CD4-positive, alpha-beta T cell treated with Interleukin-12 subunit alpha and Interleukin-12 subunit beta, for 1 hour (primary cell): ENCODE measurements at regions not wholly inside any gene's neighbourhood (a gene's known extent, or its start where the extent isn't known, plus 50 kb on each side); places are given as distances from the start of the nearest gene placed in this dataset.

Source experiments
- DNase-seq: peaks from one replicate; pipeline ENCODE4 v3.0.0-alpha.2; 2020

DNA sequence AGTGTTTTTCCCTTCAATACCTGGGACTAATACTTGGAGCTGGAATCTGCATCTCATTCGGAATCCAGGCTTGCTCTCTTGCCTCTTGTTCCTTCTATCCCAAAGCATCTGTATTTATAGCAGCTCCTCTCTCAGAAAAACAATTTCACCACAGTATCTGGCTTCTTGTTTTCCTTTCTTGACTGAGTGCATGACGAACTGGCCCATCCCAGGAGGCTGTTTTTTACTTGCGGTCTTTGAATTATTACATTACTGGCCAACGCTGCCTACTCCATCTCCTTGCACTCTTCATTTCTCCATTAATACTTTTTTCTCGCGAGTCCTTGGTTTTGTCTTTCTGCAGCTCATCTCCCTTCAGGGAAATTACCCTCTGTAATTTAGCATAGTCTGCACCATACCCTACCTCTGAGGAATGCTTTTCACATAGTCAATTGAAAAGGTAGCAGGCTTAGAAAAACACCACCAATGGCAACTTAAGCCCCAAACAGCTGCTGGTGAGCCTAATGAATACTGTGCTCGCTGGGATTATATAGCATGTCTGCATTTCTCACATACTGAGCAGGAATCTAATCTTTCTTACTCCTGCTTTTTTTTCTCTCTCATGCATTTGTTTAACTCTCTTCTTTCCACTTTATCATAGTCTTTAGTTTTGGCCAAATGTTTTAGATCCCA, 277.4 kb upstream of the SESN3 start:
- no peak for DNase-seq

DNA sequence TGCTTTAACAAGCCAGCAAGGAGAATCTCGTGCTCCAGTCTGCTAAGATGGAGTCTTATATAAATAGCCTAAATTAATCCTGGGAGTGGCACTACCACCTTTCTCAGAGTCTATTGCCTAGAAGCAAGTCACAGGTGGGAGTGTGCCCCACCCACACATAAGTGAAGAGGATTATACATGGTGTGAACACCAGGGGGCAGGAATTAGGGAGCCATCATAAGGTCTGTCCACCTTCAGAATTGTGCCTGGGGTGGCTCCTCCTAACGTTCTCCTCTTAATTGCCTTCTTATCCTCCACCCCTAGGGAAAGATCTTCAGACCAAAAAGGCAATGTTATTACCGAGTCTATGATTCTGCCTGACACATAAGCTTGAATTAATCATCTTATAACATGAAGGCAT, 276.8 kb upstream of the SESN3 start:
- peak; percentile 8 for DNase-seq

DNA sequence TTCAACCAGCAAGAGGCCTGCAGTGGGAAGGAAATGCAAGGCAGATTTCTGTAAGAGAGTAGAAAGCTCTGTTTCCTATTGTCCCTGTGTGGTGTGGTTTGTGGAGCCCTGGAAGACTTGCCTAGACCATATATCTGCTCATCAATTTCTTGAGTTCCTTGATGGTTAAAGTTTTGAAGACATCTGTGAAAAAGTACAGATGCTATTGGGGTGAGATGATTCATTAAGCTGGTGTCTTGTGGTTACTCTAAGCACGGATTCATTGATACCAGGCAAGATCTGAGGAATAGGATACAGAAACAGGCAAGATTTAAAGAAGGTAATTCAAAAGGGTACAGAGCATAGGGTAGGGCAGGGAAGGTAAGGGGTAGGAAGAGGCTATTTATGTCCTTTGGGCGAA, 275.8 kb upstream of the SESN3 start:
- DNase-seq: no peak

DNA sequence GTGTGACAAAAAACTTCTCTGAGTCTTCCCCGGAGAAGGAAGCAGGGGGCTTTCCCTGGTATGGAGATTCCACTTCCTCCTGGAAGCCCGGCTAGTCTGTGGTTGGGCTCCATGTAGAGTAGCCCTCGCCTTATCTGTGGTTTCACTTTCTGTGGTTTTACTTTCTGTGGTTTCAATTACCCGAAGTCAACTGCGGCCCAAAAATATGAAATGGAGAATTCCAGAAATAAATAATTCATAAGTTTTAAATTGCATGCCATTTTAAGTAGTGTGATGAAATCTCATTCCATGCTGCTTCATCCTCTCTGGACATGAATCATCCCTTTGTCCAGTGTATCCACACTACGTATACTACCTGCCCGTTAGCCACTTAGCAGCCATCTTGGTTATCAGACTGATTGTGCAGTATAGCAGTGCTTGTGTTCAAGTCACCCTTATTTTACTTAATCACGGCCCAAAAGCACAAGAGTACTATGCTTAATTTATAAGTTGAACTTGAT, 275.0 kb upstream of the SESN3 start:
- peak; percentile 2 for DNase-seq

DNA sequence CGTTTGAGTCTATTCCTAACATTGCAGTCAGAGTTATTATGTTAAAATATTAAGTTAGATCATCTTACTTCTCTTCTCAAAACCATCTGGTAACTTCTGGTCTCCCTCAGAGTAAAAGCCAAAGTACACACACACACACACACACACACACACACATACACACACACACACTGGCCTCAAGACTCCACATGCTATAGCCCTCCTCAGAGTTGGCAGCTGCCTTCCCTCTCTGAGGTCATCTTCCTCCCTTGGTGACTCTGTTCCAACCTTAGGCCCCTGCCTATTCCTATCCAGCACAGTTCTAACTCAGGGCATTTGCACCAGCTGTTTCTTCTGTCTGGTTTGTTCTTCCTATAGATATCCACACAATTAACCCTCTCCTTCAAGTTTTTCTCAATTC, 272.0 kb upstream of the SESN3 start:
- DNase-seq: no peak

DNA sequence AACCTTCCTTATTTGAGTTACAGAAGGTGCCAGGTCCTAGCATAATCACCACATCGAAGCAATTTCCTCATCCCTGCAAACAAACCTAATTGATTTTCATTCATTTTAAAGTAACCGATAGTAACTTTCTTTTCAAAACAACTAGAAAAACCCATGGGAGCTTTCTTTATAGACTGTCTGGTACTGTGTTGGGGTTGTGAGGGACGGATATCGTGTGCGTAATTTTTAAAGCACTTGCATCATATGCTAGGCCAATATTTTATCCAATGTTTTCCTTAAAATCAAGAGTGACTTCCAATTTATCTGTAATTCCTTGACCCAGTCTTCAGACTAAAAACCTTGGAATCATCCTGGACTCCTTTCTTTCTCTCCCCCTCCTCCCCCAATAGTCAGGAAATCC, 271.5 kb upstream of the SESN3 start:
- DNase-seq: no peak

DNA sequence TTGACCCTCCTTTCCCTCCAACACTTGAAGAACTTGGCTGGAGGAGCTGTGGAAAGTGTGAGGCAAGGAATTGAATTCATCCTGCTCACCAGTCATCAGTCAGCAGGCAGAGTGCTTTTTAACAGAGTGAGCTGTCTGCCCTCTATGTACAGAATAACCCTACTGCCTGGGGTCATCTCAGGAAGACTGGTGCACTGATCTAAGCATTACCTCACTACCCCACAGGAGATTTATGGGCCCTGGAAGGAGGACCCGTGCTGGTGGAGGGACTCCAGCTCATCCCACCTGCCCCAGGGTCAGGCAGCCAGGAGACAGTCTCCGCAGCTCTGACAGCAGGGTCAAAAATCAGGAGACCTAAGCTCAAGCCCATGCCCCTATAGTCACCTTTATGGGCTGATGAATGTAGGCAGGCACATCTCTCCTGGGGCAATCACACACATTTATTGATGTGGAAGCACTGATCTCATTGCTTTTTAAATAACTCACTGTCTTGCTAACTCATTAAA, 270.8 kb upstream of the SESN3 start:
- DNase-seq: no peak

DNA sequence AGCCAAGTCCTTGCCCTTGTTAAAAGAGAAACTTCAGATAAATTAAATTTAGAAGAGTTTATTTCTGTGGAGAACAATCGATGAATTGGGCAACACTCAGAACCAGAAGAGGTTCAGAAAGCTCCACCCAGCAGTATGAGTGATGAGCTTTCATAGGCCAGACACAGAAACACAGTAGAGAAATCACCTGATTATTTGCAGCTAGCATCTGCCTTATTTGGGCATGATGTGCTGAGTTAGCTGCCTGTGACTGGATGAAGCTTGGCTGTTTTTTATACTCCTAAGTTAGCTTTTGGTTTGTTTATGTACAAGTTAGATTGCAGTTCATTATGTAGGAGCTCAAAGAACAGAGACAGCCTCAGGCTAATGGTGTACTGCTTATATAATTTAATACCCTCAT, 269.5 kb upstream of the SESN3 start:
- no peak for DNase-seq

DNA sequence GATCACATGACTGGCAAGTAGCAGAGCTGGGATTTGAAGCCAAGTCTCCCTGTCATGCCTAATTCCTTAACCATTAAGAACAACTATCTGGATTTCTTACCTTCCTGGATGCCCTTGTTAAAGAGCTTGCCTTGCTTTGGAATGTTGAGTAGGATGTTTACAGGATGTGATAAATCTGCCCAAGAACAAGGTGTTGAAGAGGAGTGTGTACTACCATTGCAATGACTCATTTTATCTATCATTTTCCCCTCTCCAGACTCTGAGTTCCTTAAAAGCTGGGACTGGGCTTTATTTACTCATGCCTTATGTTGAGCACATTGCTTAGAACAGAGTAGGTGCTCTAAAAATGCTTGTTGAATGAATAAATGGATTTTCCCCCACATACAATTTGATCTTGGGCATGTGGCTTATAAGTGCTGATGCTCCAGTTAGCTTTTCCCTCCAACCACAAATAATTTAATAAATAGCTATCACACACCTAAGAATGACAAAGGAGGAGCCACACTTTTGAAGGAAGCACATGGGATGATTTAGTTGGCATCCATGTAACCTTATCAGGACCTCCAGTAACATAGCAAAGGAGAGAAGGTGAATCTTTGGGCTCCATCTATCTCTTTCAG, 268.6 kb upstream of the SESN3 start:
- DNase-seq: no peak

DNA sequence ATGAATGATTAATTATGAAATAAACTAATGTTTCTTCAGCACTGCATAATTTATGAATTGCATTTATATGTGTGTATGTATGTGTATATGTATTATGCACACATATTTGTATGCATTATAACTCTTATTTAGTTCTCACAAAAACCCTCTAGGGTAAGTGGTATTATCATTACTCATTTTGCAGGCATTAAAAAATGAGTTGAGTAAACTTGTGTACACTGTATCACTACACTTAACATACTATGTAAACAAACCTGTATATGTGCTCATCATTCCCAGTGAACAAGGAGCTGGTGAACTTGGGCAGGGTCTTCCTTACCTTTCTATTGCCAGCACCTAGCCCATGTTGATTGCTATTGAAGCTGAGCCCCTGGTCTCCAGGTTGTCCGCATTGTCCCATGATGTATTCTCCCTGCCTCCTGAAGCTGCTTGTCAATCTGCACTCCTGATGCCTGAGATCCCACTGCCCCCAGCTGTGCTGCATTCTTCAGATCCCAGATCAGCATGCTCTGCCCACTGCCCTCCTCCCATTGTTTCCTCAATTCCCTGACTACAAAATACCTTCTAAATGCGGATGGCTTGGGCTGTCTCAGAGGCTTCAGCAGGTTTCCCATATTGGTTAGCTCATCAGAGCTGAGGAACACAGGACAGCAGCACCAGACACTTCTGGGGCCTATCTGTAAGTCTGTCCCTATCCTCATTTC, 267.9 kb upstream of the SESN3 start:
- no peak for DNase-seq

DNA sequence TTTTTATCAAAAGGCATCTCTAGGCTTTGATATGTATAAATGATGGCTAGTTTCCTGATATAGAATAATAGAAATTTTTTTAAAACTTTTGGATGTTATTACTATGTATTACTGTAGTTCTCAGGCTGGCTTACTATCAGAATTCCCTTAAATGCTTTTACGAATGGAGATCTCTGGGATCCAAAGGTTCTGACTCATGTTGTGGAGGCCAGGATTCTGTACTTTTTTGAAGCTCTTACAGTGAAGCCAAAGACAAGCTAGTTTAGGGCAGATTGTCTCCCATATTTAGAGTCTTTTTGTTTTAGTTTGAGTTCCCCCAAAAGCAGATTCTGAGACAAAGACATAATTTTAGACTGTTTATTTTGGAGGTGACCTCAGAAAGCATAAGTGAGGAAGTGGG, 265.9 kb upstream of the SESN3 start:
- no peak for DNase-seq

DNA sequence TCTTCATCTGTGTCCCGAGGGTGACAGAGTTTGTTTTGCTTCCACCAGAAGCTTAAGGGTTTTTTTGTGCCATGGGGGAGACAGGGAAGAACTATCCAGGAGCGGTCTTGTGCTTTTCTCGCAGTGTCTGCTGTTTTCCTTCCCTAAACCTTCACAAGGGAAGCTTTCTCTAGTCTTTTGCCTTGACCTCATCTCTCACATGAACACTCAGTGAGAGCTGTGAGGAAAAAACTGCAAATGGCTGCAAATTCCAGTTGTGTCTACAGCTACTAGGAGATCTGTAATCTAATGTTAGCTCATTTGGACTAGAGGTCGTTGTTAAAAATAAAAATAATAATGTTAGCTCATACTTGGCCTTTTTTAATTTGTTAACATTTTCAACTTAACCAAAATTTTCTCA, 264.7 kb upstream of the SESN3 start:
- DNase-seq: no peak

DNA sequence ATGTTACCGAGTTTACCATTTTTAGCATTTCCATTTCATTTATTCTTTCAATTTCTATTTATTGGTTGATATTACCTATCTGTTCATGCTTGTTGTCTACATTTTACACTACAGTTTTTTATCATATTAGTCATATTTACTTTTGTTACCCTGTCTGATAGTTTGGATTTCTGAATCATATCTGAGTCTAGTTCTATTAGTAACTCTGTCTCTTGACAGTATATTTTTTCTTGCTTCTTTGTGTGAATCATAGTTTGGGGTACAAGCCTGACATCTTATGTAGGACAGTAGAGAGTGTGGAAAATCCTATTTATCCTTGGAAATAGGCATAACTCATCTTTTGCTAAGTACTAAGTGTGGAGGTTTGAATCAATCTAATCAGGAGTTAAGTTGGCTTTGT, 263.9 kb upstream of the SESN3 start:
- DNase-seq: no peak

DNA sequence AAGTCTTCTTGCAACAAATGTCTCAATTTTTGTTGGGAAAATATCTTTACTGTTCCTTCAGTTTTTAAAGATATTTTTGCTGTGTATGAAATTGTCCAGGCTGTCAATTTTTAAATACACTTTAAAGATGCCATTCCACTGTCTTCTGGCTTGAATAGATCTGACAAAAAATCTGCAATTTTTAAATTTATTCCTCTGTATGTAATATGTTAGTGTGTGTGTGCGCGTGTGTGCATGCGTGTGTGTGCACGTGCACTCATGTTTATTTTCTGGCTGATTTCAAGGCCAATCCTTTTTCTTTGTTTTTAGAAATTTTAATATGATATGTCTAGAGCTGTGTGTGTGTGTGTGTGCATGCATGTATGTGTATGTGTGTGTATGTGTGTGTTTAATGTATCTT, 263.2 kb upstream of the SESN3 start:
- no peak for DNase-seq

DNA sequence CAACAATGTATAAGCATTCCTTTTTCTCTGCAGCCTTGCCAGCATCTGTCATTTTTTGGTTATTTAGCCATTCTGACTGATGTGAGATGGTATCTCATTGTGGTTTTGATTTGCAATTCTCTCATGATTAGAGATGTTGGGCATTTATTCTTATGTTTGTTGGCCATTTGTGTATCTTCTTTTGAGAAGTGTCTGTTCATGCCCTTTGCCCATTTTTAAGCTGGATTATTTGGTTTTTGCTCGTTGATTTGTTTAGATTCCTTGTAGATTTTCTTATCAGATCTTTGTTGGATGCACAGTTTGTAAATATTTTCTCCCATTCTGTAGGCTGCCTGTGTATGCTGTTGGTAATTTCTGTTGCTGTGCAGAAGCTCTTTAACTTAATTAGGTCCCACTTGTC, 259.6 kb upstream of the SESN3 start:
- DNase-seq: no peak

DNA sequence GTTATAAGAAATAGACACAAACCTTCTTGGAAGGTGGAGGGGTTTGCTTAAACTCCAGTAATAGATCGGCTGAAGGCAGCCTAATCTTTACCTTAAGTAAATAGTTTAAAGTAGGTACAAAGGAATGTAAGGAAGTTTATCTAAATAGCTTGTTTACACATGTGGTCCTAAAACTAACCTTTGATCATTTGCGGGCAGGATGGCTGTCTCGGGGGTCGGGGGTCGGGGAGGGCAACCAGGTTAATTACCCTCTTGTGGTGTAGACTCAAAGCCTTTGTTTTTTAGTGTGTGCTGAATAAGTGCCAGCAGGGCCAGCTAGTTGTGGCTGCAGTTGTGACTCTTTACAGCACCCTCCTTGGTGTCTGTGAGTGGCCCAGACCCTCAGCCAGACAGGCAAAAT, 256.9 kb upstream of the SESN3 start:
- DNase-seq: no peak

DNA sequence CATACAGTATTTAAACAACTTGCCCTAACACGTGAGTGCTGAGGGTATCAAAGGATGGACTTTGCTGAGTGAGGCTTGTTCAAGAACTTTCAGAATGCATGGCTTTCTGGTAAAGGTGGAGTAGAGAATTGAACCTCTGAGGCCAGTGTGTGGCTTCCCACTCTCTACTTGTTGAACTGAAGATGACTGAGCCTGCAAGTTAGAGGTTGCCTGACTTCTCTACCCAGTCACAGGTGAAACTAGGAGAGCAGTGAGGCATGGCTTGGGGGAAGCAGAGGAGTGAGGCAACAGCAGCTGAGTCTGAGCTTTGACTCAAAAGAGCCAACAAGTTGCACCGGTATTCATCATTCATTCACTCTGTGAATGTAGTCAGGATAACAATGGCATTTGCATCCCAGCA, 256.4 kb upstream of the SESN3 start:
- DNase-seq: no peak

DNA sequence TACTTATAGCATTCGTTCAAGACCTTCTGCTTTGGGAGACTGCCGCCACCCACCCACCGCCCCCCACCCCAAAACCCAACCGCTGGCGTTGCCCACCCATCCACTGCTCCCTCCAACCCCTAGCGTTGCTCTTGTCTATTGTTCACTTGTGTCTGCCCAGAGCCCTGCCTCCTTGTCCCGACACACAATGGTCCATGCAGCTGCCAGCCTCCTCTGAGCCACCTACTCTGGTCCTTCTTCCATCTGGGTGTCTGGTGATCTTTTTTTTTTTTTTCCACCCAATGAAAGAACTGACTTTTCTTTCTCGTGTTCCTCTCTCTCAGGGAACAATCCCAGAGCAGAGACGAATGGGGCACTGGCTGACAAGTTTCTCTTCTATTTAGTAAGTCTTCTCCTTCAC, 256.0 kb upstream of the SESN3 start:
- no peak for DNase-seq

DNA sequence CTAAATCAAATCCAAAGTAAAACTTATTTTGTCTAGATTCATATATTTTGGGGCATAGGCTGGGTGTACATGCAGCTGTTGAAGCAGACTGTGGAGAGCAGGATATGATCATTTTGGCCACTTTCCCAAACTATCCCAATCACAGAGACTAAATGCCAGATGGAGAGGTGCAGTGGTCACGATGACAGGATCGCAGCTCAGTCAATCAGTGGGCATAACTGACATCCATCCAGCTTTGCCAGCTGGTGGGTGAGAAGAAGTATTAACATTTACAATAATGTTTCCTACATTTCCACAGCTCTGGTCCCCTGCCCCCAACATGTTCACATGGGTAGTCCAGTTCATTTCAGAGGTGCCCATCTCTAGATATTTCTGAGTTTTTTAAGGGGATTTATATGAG, 255.5 kb upstream of the SESN3 start:
- DNase-seq: no peak

DNA sequence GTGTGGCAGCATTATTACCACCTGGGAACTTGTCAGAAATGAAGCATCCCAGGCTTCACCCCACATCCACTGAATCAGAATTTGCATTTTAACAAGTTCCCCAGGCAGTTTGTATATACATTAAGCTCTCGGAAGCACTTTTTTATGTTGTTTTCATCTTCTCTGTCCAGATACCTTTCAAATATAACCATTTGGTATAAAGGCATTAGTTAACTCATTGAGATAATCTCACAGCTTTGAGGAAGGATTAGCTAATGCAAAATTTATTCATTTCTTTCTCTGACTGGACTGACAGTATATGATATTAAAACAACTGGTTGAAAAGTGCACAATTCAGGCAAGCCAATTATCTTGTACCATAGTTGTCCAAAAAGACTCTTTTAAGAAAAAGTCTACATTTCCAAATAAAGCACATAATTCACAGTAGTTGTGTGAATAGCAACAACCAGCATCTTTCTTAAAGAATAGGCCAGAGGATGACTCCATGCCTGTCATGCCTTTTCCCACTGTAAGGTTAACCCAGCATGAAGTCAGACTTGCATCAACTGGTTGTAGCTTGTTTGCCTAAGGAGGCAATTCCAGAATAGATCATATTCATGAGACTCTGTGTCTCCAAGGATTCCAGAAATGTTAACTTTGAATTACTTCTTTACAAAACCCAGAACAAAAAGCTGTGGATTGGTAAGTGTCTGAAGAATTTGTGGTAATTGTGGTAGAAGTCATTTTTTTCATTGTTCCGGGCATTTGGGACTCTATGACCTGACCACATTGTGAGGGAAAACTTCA, 254.3 kb upstream of the SESN3 start:
- no peak for DNase-seq

DNA sequence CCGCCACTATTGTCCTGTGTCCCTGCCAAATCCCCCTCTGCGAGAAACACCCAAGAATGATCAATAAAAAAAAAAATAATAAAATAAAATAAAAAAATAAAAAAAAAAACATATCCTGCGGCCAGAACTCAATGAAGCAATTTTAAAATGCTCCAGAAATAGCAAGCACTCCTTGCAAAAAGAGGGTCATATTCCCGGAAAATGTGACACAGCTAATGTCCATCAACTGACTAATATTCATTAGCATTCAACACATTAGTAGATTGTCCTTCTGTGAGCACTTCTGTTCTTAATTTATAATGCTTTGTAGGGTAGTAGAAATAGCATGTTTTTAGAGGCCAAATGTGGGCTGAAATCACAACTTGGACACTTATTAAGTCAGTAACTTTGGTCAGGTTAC, 252.3 kb upstream of the SESN3 start:
- DNase-seq: no peak

DNA sequence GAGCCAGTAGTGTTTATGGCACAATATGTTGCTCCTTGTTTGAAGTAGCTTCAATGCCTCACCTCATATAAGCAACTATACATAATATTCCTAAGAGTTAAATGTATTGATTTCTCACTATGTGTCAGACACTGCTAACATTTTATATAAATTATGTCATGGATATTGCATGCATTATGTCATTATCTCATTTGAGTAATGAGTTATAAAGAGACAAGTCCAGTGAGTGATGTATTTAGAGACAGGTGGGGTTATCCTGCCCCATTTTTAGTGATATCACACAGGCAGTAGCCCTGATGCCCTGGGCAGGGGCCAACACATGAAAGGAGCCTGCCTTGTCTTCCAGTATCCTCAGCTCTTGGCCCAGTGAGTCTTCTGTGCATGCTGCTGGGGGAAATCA, 247.0 kb upstream of the SESN3 start:
- no peak for DNase-seq

DNA sequence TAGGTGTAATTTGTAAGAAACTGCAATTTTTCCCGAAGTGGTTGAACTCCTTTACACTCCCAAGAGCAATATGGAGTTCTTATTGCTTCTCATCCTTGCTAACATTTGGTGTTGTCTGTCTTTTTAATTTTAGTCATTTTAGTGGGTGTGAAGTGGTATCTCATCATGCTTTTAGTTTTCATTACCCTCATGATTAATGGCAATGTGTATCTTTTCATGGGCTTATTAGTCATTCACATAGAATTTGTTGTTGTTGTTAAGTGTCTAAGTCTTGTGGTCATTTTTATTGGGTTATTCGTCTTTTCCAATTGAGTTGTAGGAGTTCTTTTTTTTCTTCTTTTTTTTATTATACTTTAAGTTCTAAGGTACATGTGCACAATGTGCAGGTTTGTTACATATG, 238.3 kb upstream of the SESN3 start:
- DNase-seq: no peak
